ENCODE measurements at regions not wholly inside any gene's neighbourhood (a gene's known extent, or its start where the extent isn't known, plus 50 kb on each side); places are given as distances from the start of the nearest gene placed in this dataset.
"Not testable (repeated sequence)": the region's sequence is repeated elsewhere in the genome, so short reads cannot be mapped to it uniquely, and the experiment has no call there.

- Histone ChIP-seq H3K4me2 (ENCODE audit: extremely low read depth, insufficient read depth, low read length) (no peak overlapping the region), H3K4me1 (ENCODE audit: control insufficient read depth, extremely low read depth, insufficient read depth, low read length) (no peaks in the 10 kb centered on the region), H3K9me3 (ENCODE audit: control insufficient read depth, insufficient read depth, low read depth, low read length) (no peaks in the 10 kb centered on the region), H3K4me3 (replicated peaks in 1 of 4; ENCODE audit: control extremely low read depth in 1 of 4, insufficient read depth in 1 of 4, low read depth in 3 of 4, low read length in 4 of 4) (no peak overlapping the region), H3K27me3 (ENCODE audit: control insufficient read depth, insufficient read depth, low read length) (no peaks in the 10 kb centered on the region), H3K9ac (ENCODE audit: insufficient read depth, low read length) (no peak overlapping the region), H3K36me3 (ENCODE audit: control insufficient read depth, insufficient read depth, low read length) (no peaks in the 10 kb centered on the region), H2AFZ (ENCODE audit: low read length) (no peak overlapping the region), H3K27ac (ENCODE audit: insufficient read depth, low read length) (no peak overlapping the region), H3K79me2 (ENCODE audit: control insufficient read depth, insufficient read depth, low read length) (no peaks in the 10 kb centered on the region), H4K20me1 (ENCODE audit: control insufficient read depth, extremely low read depth, insufficient read depth, low read length) (no peaks in the 10 kb centered on the region)
- TF ChIP-seq CTCF (conservative IDR thresholded peaks at IDR 0.05 in 1 of 2, IDR thresholded peaks at IDR 0.05 in 1 of 2; ENCODE audit: low read depth in 1 of 2, low read length in 2 of 2) = no peak
- TF ChIP-seq EZH2 (IDR thresholded peaks at IDR 0.05; ENCODE audit: low read length, missing control alignments) = no peak
- no peak for DNase-seq (ENCODE audit: low read depth in 2 of 2)
These were observed 137.6 kb upstream of the SVIL start for GRCh38 chr10:29772403-29772802.

GRCh38 chr10:29771376-29771775 is 136.6 kb upstream of the SVIL start:
- Histone ChIP-seq H3K27me3 (ENCODE audit: control insufficient read depth, insufficient read depth, low read length) (no peaks in the 10 kb centered on the region), H4K20me1 (ENCODE audit: control insufficient read depth, extremely low read depth, insufficient read depth, low read length) (no peaks in the 10 kb centered on the region), H3K27ac (ENCODE audit: insufficient read depth, low read length) (no peak overlapping the region), H3K4me1 (ENCODE audit: control insufficient read depth, extremely low read depth, insufficient read depth, low read length) (no peaks in the 10 kb centered on the region), H3K79me2 (ENCODE audit: control insufficient read depth, insufficient read depth, low read length) (no peaks in the 10 kb centered on the region), H3K36me3 (ENCODE audit: control insufficient read depth, insufficient read depth, low read length) (no peaks in the 10 kb centered on the region), H3K4me2 (ENCODE audit: extremely low read depth, insufficient read depth, low read length) (no peak overlapping the region), H3K9me3 (ENCODE audit: control insufficient read depth, insufficient read depth, low read depth, low read length) (no peaks in the 10 kb centered on the region), H3K9ac (ENCODE audit: insufficient read depth, low read length) (no peak overlapping the region), H2AFZ (ENCODE audit: low read length) (no peak overlapping the region), H3K4me3 (replicated peaks in 1 of 4; ENCODE audit: control extremely low read depth in 1 of 4, insufficient read depth in 1 of 4, low read depth in 3 of 4, low read length in 4 of 4) (no peak overlapping the region)
- no peak for TF ChIP-seq CTCF (conservative IDR thresholded peaks at IDR 0.05 in 1 of 2, IDR thresholded peaks at IDR 0.05 in 1 of 2; ENCODE audit: low read depth in 1 of 2, low read length in 2 of 2)
- DNase-seq (ENCODE audit: low read depth in 2 of 2) = no peak

- DNase-seq (ENCODE audit: low read depth in 2 of 2); H3K4me3 ChIP-seq (replicated peaks in 1 of 4; ENCODE audit: control extremely low read depth in 1 of 4, insufficient read depth in 1 of 4, low read depth in 3 of 4, low read length in 4 of 4); H3K4me2 ChIP-seq (ENCODE audit: extremely low read depth, insufficient read depth, low read length); H3K36me3 ChIP-seq (ENCODE audit: control insufficient read depth, insufficient read depth, low read length); H3K9ac ChIP-seq (ENCODE audit: insufficient read depth, low read length); H3K4me1 ChIP-seq (ENCODE audit: control insufficient read depth, extremely low read depth, insufficient read depth, low read length); H2AFZ ChIP-seq (ENCODE audit: low read length); H3K27me3 ChIP-seq (ENCODE audit: control insufficient read depth, insufficient read depth, low read length); H3K27ac ChIP-seq (ENCODE audit: insufficient read depth, low read length); H4K20me1 ChIP-seq (ENCODE audit: control insufficient read depth, extremely low read depth, insufficient read depth, low read length); H3K9me3 ChIP-seq (ENCODE audit: control insufficient read depth, insufficient read depth, low read depth, low read length); H3K79me2 ChIP-seq (ENCODE audit: control insufficient read depth, insufficient read depth, low read length): not testable (repeated sequence)
These were observed 134.5 kb upstream of the SVIL start for GRCh38 chr10:29769277-29769676.

GRCh38 chr10:29767968-29768367 is 133.2 kb upstream of the SVIL start:
- no peak overlapping the region for H3K27ac ChIP-seq (ENCODE audit: insufficient read depth, low read length)
- no peak overlapping the region for H3K4me3 ChIP-seq (replicated peaks in 1 of 4; ENCODE audit: control extremely low read depth in 1 of 4, insufficient read depth in 1 of 4, low read depth in 3 of 4, low read length in 4 of 4)
- no peaks in the 10 kb centered on the region for H4K20me1 ChIP-seq (ENCODE audit: control insufficient read depth, extremely low read depth, insufficient read depth, low read length)
- no peaks in the 10 kb centered on the region for H3K27me3 ChIP-seq (ENCODE audit: control insufficient read depth, insufficient read depth, low read length)
- H2AFZ ChIP-seq (ENCODE audit: low read length) = no peak overlapping the region
- TF ChIP-seq EZH2 (IDR thresholded peaks at IDR 0.05; ENCODE audit: low read length, missing control alignments) (no peak), CTCF (conservative IDR thresholded peaks at IDR 0.05 in 1 of 2, IDR thresholded peaks at IDR 0.05 in 1 of 2; ENCODE audit: low read depth in 1 of 2, low read length in 2 of 2) (no peak)
- no peaks in the 10 kb centered on the region for H3K79me2 ChIP-seq (ENCODE audit: control insufficient read depth, insufficient read depth, low read length)
- H3K36me3 ChIP-seq (ENCODE audit: control insufficient read depth, insufficient read depth, low read length) = no peaks in the 10 kb centered on the region
- H3K9me3 ChIP-seq (ENCODE audit: control insufficient read depth, insufficient read depth, low read depth, low read length) = no peaks in the 10 kb centered on the region
- no peak overlapping the region for H3K4me2 ChIP-seq (ENCODE audit: extremely low read depth, insufficient read depth, low read length)
- H3K9ac ChIP-seq (ENCODE audit: insufficient read depth, low read length) = no peak overlapping the region
- no peaks in the 10 kb centered on the region for H3K4me1 ChIP-seq (ENCODE audit: control insufficient read depth, extremely low read depth, insufficient read depth, low read length)
- no peak for DNase-seq (ENCODE audit: low read depth in 2 of 2)

All from fibroblast of lung (primary cell).